ENCODE measurements at regions not wholly inside any gene's neighbourhood (a gene's known extent, or its start where the extent isn't known, plus 50 kb on each side); places are given as distances from the start of the nearest gene placed in this dataset.

- no peak overlapping the region for H3K4me3 ChIP-seq (ENCODE audit: low read length in 2 of 2)
- H3K36me3 ChIP-seq (replicated peaks in 1 of 2; ENCODE audit: control insufficient read depth in 2 of 2, insufficient read depth in 2 of 2, low read length in 2 of 2): no peaks in the 10 kb centered on the region
- H3K14ac ChIP-seq (ENCODE audit: low read length): no peak overlapping the region
- no peak overlapping the region for H4K91ac ChIP-seq (ENCODE audit: low read depth, low read length, poor library complexity)
- H3K27me3 ChIP-seq (ENCODE audit: control insufficient read depth in 3 of 3, insufficient read depth in 3 of 3, low read depth in 1 of 3, low read length in 3 of 3): no peaks in the 10 kb centered on the region
- H2AK5ac ChIP-seq (ENCODE audit: low read depth, low read length): no peak overlapping the region
- no peak overlapping the region for H4K8ac ChIP-seq (ENCODE audit: low read depth, low read length)
- H2BK12ac ChIP-seq (ENCODE audit: low read length): no peak overlapping the region
- H2BK120ac ChIP-seq (ENCODE audit: low read depth, low read length): no peak overlapping the region
- H3K23ac ChIP-seq (ENCODE audit: low read depth, low read length, poor library complexity): no peak overlapping the region
- H3K9ac ChIP-seq (ENCODE audit: low read depth, low read length, poor library complexity): peak overlapping the region; percentile 7
- H3K4me1 ChIP-seq (ENCODE audit: control insufficient read depth in 2 of 2, insufficient read depth in 1 of 2, low read depth in 1 of 2, low read length in 2 of 2): no peaks in the 10 kb centered on the region
- no peak overlapping the region for H2BK5ac ChIP-seq (ENCODE audit: low read length)
- H3K79me1 ChIP-seq (ENCODE audit: low read depth, low read length): no peaks in the 10 kb centered on the region
- H2BK15ac ChIP-seq (ENCODE audit: low read length): no peak overlapping the region
- H3K4me2 ChIP-seq (ENCODE audit: insufficient read depth, low read length, poor library complexity, severe bottlenecking): no peak overlapping the region
- WGBS, 2 donors (ENCODE audit: extremely low coverage in 2 of 2, insufficient read length in 2 of 2, insufficient replicate concordance in 1 of 2): no CpG with 5 or more reads among the region's 4 CpGs
- H3K9me3 ChIP-seq (replicated peaks in 1 of 2; ENCODE audit: control insufficient read depth in 2 of 2, insufficient read depth in 1 of 2, low read depth in 1 of 2, low read length in 2 of 2): no peaks in the 10 kb centered on the region
- no peak overlapping the region for H3K27ac ChIP-seq (replicated peaks; ENCODE audit: low read length)
- H3K4ac ChIP-seq (ENCODE audit: low read length): no peak overlapping the region
- H2AFZ ChIP-seq (ENCODE audit: low read length): no peak overlapping the region
- H3K18ac ChIP-seq (ENCODE audit: low read length): no peak overlapping the region
- DNase-seq (ENCODE audit: low spot score): no peak
These were observed 202.2 kb downstream of the RAMP3 start for GRCh38 chr7:45359776-45360175.

GRCh38 chr7:45363669-45364068 lies 206.1 kb downstream of the RAMP3 start:
- H3K23ac ChIP-seq (ENCODE audit: low read depth, low read length, poor library complexity): no peak overlapping the region
- no peak overlapping the region for H2AK5ac ChIP-seq (ENCODE audit: low read depth, low read length)
- no peak overlapping the region for H4K8ac ChIP-seq (ENCODE audit: low read depth, low read length)
- H2BK12ac ChIP-seq (ENCODE audit: low read length): no peak overlapping the region
- H3K4me1 ChIP-seq (ENCODE audit: control insufficient read depth in 2 of 2, insufficient read depth in 1 of 2, low read depth in 1 of 2, low read length in 2 of 2): no peaks in the 10 kb centered on the region
- H3K36me3 ChIP-seq (replicated peaks in 1 of 2; ENCODE audit: control insufficient read depth in 2 of 2, insufficient read depth in 2 of 2, low read length in 2 of 2): no peaks in the 10 kb centered on the region
- no peak overlapping the region for H2BK120ac ChIP-seq (ENCODE audit: low read depth, low read length)
- H3K18ac ChIP-seq (ENCODE audit: low read length): no peak overlapping the region
- no peak overlapping the region for H2BK5ac ChIP-seq (ENCODE audit: low read length)
- H3K9ac ChIP-seq (ENCODE audit: low read depth, low read length, poor library complexity): no peak overlapping the region
- H3K14ac ChIP-seq (ENCODE audit: low read length): no peak overlapping the region
- no peak overlapping the region for H3K4me3 ChIP-seq (ENCODE audit: low read length in 2 of 2)
- no peak overlapping the region for H3K27ac ChIP-seq (replicated peaks; ENCODE audit: low read length)
- peaks cover 0 to 4% (median 0%) of the 10 kb centered on the region in 3 experiments for H3K27me3 ChIP-seq (ENCODE audit: control insufficient read depth in 3 of 3, insufficient read depth in 3 of 3, low read depth in 1 of 3, low read length in 3 of 3)
- no peaks in the 10 kb centered on the region for H3K9me3 ChIP-seq (replicated peaks in 1 of 2; ENCODE audit: control insufficient read depth in 2 of 2, insufficient read depth in 1 of 2, low read depth in 1 of 2, low read length in 2 of 2)
- H3K79me1 ChIP-seq (ENCODE audit: low read depth, low read length): no peaks in the 10 kb centered on the region
- H3K4ac ChIP-seq (ENCODE audit: low read length): no peak overlapping the region
- no peak overlapping the region for H4K91ac ChIP-seq (ENCODE audit: low read depth, low read length, poor library complexity)
- no peak overlapping the region for H2AFZ ChIP-seq (ENCODE audit: low read length)
- H2BK15ac ChIP-seq (ENCODE audit: low read length): no peak overlapping the region
- no peak overlapping the region for H3K4me2 ChIP-seq (ENCODE audit: insufficient read depth, low read length, poor library complexity, severe bottlenecking)
- WGBS, 2 donors (ENCODE audit: extremely low coverage in 2 of 2, insufficient read length in 2 of 2, insufficient replicate concordance in 1 of 2): no CpG with 5 or more reads among the region's 7 CpGs
- no peak for DNase-seq (ENCODE audit: low spot score)

- WGBS, 2 donors (ENCODE audit: extremely low coverage in 2 of 2, insufficient read length in 2 of 2, insufficient replicate concordance in 1 of 2): no CpG with 5 or more reads among the region's 4 CpGs
- H2AFZ ChIP-seq (ENCODE audit: low read length): no peak overlapping the region
- no peak overlapping the region for H3K4me3 ChIP-seq (ENCODE audit: low read length in 2 of 2)
These were observed 207.8 kb downstream of the RAMP3 start for GRCh38 chr7:45365341-45365740.

GRCh38 chr7:45366475-45366874 lies 207.7 kb upstream of the ADCY1 start:
- no peak for DNase-seq (ENCODE audit: low spot score)
- Histone ChIP-seq H4K8ac (ENCODE audit: low read depth, low read length) (no peak overlapping the region), H3K9me3 (replicated peaks in 1 of 2; ENCODE audit: control insufficient read depth in 2 of 2, insufficient read depth in 1 of 2, low read depth in 1 of 2, low read length in 2 of 2) (no peaks in the 10 kb centered on the region), H3K4me3 (ENCODE audit: low read length in 2 of 2) (peak overlapping the region in 1 of 2 donors; percentile 12), H2BK5ac (ENCODE audit: low read length) (no peak overlapping the region), H2BK12ac (ENCODE audit: low read length) (no peak overlapping the region), H2AFZ (ENCODE audit: low read length) (no peak overlapping the region), H3K4ac (ENCODE audit: low read length) (no peak overlapping the region), H3K79me1 (ENCODE audit: low read depth, low read length) (no peaks in the 10 kb centered on the region), H3K4me1 (ENCODE audit: control insufficient read depth in 2 of 2, insufficient read depth in 1 of 2, low read depth in 1 of 2, low read length in 2 of 2) (no peaks in the 10 kb centered on the region), H3K27me3 (ENCODE audit: control insufficient read depth in 3 of 3, insufficient read depth in 3 of 3, low read depth in 1 of 3, low read length in 3 of 3) (peaks cover 0 to 4% (median 0%) of the 10 kb centered on the region in 3 experiments), H2BK120ac (ENCODE audit: low read depth, low read length) (no peak overlapping the region), H3K18ac (ENCODE audit: low read length) (no peak overlapping the region), H3K9ac (ENCODE audit: low read depth, low read length, poor library complexity) (no peak overlapping the region), H3K36me3 (replicated peaks in 1 of 2; ENCODE audit: control insufficient read depth in 2 of 2, insufficient read depth in 2 of 2, low read length in 2 of 2) (no peaks in the 10 kb centered on the region), H3K4me2 (ENCODE audit: insufficient read depth, low read length, poor library complexity, severe bottlenecking) (no peak overlapping the region), H3K27ac (replicated peaks; ENCODE audit: low read length) (no peak overlapping the region), H2BK15ac (ENCODE audit: low read length) (no peak overlapping the region), H3K23ac (ENCODE audit: low read depth, low read length, poor library complexity) (peak overlapping the region; percentile 25), H3K14ac (ENCODE audit: low read length) (no peak overlapping the region), H2AK5ac (ENCODE audit: low read depth, low read length) (no peak overlapping the region), H4K91ac (ENCODE audit: low read depth, low read length, poor library complexity) (no peak overlapping the region)
- no CpG with 5 or more reads among the region's 3 CpGs for WGBS, 2 donors (ENCODE audit: extremely low coverage in 2 of 2, insufficient read length in 2 of 2, insufficient replicate concordance in 1 of 2)

More at GRCh38 chr7:45365341-45365740, 207.8 kb downstream of the RAMP3 start:
- no peak overlapping the region for H3K27ac ChIP-seq (replicated peaks; ENCODE audit: low read length)
- peaks cover 0 to 4% (median 0%) of the 10 kb centered on the region in 3 experiments for H3K27me3 ChIP-seq (ENCODE audit: control insufficient read depth in 3 of 3, insufficient read depth in 3 of 3, low read depth in 1 of 3, low read length in 3 of 3)
- H2AK5ac ChIP-seq (ENCODE audit: low read depth, low read length): no peak overlapping the region
- no peak overlapping the region for H4K8ac ChIP-seq (ENCODE audit: low read depth, low read length)
- H3K4ac ChIP-seq (ENCODE audit: low read length): no peak overlapping the region
- H3K79me1 ChIP-seq (ENCODE audit: low read depth, low read length): no peaks in the 10 kb centered on the region
- H2BK5ac ChIP-seq (ENCODE audit: low read length): no peak overlapping the region
- no peak overlapping the region for H2BK120ac ChIP-seq (ENCODE audit: low read depth, low read length)
- H3K4me1 ChIP-seq (ENCODE audit: control insufficient read depth in 2 of 2, insufficient read depth in 1 of 2, low read depth in 1 of 2, low read length in 2 of 2): no peaks in the 10 kb centered on the region
- H3K18ac ChIP-seq (ENCODE audit: low read length): no peak overlapping the region
- no peak overlapping the region for H3K14ac ChIP-seq (ENCODE audit: low read length)
- no peak overlapping the region for H2BK15ac ChIP-seq (ENCODE audit: low read length)
- no peak overlapping the region for H3K9ac ChIP-seq (ENCODE audit: low read depth, low read length, poor library complexity)
- H4K91ac ChIP-seq (ENCODE audit: low read depth, low read length, poor library complexity): no peak overlapping the region
- H2BK12ac ChIP-seq (ENCODE audit: low read length): no peak overlapping the region
- H3K9me3 ChIP-seq (replicated peaks in 1 of 2; ENCODE audit: control insufficient read depth in 2 of 2, insufficient read depth in 1 of 2, low read depth in 1 of 2, low read length in 2 of 2): no peaks in the 10 kb centered on the region
- H3K23ac ChIP-seq (ENCODE audit: low read depth, low read length, poor library complexity): no peak overlapping the region
- DNase-seq (ENCODE audit: low spot score): no peak
- no peak overlapping the region for H3K4me2 ChIP-seq (ENCODE audit: insufficient read depth, low read length, poor library complexity, severe bottlenecking)
- H3K36me3 ChIP-seq (replicated peaks in 1 of 2; ENCODE audit: control insufficient read depth in 2 of 2, insufficient read depth in 2 of 2, low read length in 2 of 2): no peaks in the 10 kb centered on the region

Measured in neuronal stem cell (in vitro differentiated cells).